HG03060 (cell line): ENCODE measurements at regions not wholly inside any gene's neighbourhood (a gene's known extent, or its start where the extent isn't known, plus 50 kb on each side); places are given as distances from the start of the nearest gene placed in this dataset.

ENCODE experiments used
- ATAC-seq: cut with Tn5 transposase; IDR thresholded peaks from one replicate; pipeline ENCODE4 v1.9.1; 2021; ENCODE audit warnings: low read depth, moderate number of reproducible peaks; ENCODE audit not compliant: unreplicated experiment

GRCh38 chr12:76259660-76260389, 88.4 kb downstream of the BBS10 start:
- ATAC-seq = no peak

- no peak for ATAC-seq
These were observed 89.1 kb downstream of the BBS10 start for GRCh38 chr12:76259106-76259505.

- ATAC-seq = no peak
These were observed 91.3 kb downstream of the BBS10 start for GRCh38 chr12:76256904-76257303.

- no peak for ATAC-seq
These were observed 91.9 kb downstream of the BBS10 start for GRCh38 chr12:76256321-76256720.

- no peak for ATAC-seq
These were observed 92.5 kb downstream of the BBS10 start for GRCh38 chr12:76255692-76256091.

- ATAC-seq = no peak
These were observed 92.9 kb downstream of the BBS10 start for GRCh38 chr12:76255281-76255680.

- ATAC-seq = no peak
These were observed 96.2 kb downstream of the BBS10 start for GRCh38 chr12:76252031-76252430.

GRCh38 chr12:76250256-76250655, 98.0 kb downstream of the BBS10 start:
- ATAC-seq = no peak

- ATAC-seq = no peak
These were observed 98.7 kb downstream of the BBS10 start for GRCh38 chr12:76249501-76249900.

- no peak for ATAC-seq
These were observed 100.2 kb downstream of the BBS10 start for GRCh38 chr12:76247992-76248391.

- no peak for ATAC-seq
These were observed 101.1 kb downstream of the BBS10 start for GRCh38 chr12:76247026-76247646.

- no peak for ATAC-seq
These were observed 101.6 kb downstream of the BBS10 start for GRCh38 chr12:76246611-76247010.

GRCh38 chr12:76244300-76244699, 103.9 kb downstream of the BBS10 start:
- no peak for ATAC-seq

GRCh38 chr12:76242813-76243550, 105.2 kb downstream of the BBS10 start:
- no peak for ATAC-seq

GRCh38 chr12:76241371-76241770, 106.8 kb downstream of the BBS10 start:
- ATAC-seq = no peak

GRCh38 chr12:76240281-76240680, 107.9 kb downstream of the BBS10 start:
- no peak for ATAC-seq

- no peak for ATAC-seq
These were observed 109.5 kb downstream of the BBS10 start for GRCh38 chr12:76238688-76239087.

GRCh38 chr12:76237086-76237701, 111.0 kb downstream of the BBS10 start:
- ATAC-seq = no peak

- ATAC-seq = no peak
These were observed 111.6 kb downstream of the BBS10 start for GRCh38 chr12:76236640-76237039.

GRCh38 chr12:76234741-76235140, 113.5 kb downstream of the BBS10 start:
- no peak for ATAC-seq

GRCh38 chr12:76232013-76232412, 116.2 kb downstream of the BBS10 start:
- no peak for ATAC-seq
